ENCODE measurements at regions not wholly inside any gene's neighbourhood (a gene's known extent, or its start where the extent isn't known, plus 50 kb on each side); places are given as distances from the start of the nearest gene placed in this dataset.

- no peak for DNase-seq
These were observed 712.5 kb upstream of the FZD8 start for GRCh38 chr10:36354633-36355032.

- no peak for DNase-seq
These were observed 709.1 kb upstream of the FZD8 start for GRCh38 chr10:36351159-36351558.

GRCh38 chr10:36349445-36350078 is 707.5 kb upstream of the FZD8 start:
- DNase-seq = no peak

- no peak for DNase-seq
These were observed 703.7 kb upstream of the FZD8 start for GRCh38 chr10:36345807-36346206.

GRCh38 chr10:36345175-36345533 is 703.1 kb upstream of the FZD8 start:
- no peak for DNase-seq

- DNase-seq = no peak
These were observed 702.4 kb upstream of the FZD8 start for GRCh38 chr10:36344240-36345174.

GRCh38 chr10:36342781-36343180 is 700.7 kb upstream of the FZD8 start:
- DNase-seq = no peak

- no peak for DNase-seq
These were observed 699.4 kb upstream of the FZD8 start for GRCh38 chr10:36341471-36341870.

GRCh38 chr10:36336315-36336714 is 694.2 kb upstream of the FZD8 start:
- DNase-seq = no peak

GRCh38 chr10:36333446-36333845 is 691.4 kb upstream of the FZD8 start:
- DNase-seq = no peak

- no peak for DNase-seq
These were observed 690.8 kb upstream of the FZD8 start for GRCh38 chr10:36332926-36333325.

- DNase-seq = no peak
These were observed 689.0 kb upstream of the FZD8 start for GRCh38 chr10:36331121-36331520.

- no peak for DNase-seq
These were observed 683.7 kb upstream of the FZD8 start for GRCh38 chr10:36325815-36326214.

- DNase-seq = no peak
These were observed 682.7 kb upstream of the FZD8 start for GRCh38 chr10:36324831-36325230.

GRCh38 chr10:36313142-36313541 is 671.0 kb upstream of the FZD8 start:
- DNase-seq = no peak

GRCh38 chr10:36303896-36304295 is 661.8 kb upstream of the FZD8 start:
- no peak for DNase-seq

GRCh38 chr10:36302086-36302485 is 660.0 kb upstream of the FZD8 start:
- DNase-seq = no peak

GRCh38 chr10:36301539-36301938 is 659.4 kb upstream of the FZD8 start:
- DNase-seq = no peak

- no peak for DNase-seq
These were observed 659.0 kb upstream of the FZD8 start for GRCh38 chr10:36301139-36301538.

- no peak for DNase-seq
These were observed 641.7 kb upstream of the FZD8 start for GRCh38 chr10:36283827-36284226.

GRCh38 chr10:36281831-36282331 is 639.8 kb upstream of the FZD8 start:
- DNase-seq = no peak

- no peak for DNase-seq
These were observed 638.9 kb upstream of the FZD8 start for GRCh38 chr10:36280890-36281499.

- no peak for DNase-seq
These were observed 638.2 kb upstream of the FZD8 start for GRCh38 chr10:36280321-36280741.

GRCh38 chr10:36278176-36278575 is 636.1 kb upstream of the FZD8 start:
- no peak for DNase-seq
